HuH-7 (cell line): ENCODE measurements at regions not wholly inside any gene's neighbourhood (a gene's known extent, or its start where the extent isn't known, plus 50 kb on each side); places are given as distances from the start of the nearest gene placed in this dataset.

Source experiments
- DNase-seq: peaks from one replicate; pipeline ENCODE4 v3.0.0; 2011; ENCODE audit warnings: low spot score

DNA sequence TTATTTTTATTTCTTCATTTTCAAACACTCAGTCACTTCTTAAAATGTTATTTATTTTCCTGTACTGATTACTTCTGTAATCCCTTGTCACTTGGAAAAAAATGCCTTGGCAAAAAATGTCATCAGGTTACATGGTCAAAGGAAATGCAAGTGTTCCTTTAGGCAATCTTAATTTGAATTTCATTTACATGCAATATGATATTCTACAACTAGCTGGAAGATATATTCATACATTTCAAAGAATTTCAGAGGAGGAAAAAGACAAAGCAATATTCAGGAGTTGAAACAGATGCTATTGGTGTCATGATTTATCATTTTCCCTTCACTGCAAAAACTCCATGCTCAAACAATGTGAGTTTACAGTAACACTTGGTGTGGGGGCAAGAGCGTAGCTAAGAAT lies 1316.6 kb downstream of the FSTL5 start:
- DNase-seq = no peak

DNA sequence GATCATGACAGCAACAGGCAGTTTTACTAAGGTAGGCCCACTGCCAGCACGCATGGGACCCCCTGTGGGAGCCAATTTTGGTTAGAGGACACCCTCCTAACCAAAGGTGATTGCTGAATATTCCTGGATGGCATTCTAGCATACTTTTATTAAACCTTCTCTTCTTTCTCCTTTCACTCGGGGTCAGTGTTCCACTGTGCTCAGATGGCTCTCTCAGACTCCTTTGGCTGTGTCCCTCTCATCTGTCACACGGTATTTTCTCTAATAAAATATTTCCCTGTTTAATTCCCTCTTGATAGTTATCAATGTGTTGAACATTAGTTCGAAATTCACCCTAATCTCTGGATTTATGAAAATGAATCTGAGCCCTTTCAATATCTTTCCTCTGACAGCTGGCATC lies 1315.3 kb downstream of the FSTL5 start:
- DNase-seq = no peak

DNA sequence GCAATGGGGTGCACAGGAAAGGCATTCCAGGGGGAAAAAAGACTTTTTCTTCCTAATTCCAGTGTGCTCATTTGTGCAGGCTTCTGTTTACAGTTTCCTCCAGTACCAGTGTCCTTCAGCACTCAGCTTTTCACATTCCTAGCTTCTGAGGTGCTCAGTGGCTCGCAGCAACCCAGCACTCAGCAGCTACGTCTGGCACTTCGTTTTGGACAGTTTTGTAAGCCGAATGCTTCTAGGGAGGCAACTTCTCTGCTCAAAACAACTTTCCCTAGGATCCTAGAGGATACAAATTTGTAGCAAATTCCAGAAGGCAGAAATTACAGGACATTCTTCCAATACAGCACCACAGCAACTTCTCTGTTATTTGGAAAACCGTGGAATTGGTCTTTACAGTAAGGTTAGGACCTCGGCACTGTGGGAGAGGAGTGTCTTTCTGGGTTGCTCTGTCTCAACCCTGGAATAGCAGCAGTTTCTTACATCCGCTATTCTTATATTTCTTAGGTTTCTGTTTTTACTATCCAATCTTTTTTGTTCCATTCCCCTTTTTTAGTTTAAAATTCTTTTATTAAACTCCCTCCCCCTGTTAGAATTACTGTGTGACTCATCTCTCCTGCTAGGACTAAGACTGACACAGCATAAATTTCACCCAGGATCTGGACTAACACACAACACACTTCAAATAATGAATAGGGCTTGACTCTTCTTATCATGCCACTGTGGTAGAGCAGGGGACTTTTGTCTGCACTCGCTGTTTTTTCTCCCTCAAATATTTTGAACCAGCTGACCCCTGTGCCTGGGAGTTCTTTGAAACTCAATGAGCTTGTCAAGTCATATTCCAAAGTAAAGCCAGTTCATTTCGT lies 1314.7 kb downstream of the FSTL5 start:
- no peak for DNase-seq

DNA sequence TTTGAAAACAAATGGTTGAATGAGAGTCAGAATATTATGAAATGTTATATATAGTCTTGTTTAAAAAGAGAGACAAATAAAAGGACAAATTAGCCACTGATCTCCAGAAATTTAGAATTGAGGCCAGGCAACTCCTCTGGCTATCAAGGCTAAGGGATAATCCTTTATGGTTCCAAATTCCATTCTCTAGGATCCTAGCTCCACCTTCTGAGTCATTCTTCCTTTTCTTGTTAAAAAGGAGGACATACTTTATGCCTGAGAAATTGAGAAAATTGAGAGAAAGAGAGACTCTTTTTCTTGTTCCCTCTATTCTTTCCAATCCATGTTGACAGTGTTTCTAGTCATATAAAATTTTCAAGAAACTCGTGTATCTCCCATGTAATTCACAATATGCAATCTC lies 1299.5 kb downstream of the FSTL5 start:
- DNase-seq = no peak

DNA sequence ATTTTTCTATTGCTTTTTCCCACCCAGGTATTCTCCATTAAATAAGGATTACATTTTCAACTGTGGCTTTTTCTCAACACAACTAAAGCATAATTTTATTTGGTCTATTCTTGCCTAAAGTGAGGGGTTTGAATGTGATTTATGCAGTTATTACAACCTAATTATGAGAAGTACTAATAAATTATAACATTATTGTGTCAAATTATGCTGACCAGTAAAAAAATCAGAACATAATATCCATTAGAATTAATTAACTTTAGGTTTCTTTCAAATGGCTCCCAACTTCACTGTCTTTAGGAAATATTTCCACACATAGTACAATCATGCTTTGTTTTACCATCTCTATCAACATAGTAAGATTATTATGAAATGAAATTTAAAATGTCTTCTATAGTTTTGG lies 1293.9 kb downstream of the FSTL5 start:
- no peak for DNase-seq

DNA sequence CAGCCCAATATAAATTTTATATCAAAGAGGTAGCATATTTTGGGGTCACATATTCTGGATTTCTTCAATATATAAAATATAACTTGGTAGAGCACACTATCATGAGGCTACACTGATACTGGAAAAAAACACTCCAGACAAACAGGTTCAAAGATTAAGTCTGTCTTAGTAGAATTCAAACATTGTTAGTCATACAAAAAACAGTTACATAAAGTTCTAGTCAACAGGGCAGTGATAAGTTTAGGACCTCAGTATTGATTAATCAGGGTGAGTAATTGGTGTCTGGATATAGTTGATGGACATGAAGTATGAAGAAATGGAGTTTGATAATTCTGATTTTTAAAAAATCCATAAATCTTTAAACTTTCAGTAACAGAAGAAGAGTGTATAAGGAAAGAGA lies 1291.3 kb downstream of the FSTL5 start:
- DNase-seq = no peak

DNA sequence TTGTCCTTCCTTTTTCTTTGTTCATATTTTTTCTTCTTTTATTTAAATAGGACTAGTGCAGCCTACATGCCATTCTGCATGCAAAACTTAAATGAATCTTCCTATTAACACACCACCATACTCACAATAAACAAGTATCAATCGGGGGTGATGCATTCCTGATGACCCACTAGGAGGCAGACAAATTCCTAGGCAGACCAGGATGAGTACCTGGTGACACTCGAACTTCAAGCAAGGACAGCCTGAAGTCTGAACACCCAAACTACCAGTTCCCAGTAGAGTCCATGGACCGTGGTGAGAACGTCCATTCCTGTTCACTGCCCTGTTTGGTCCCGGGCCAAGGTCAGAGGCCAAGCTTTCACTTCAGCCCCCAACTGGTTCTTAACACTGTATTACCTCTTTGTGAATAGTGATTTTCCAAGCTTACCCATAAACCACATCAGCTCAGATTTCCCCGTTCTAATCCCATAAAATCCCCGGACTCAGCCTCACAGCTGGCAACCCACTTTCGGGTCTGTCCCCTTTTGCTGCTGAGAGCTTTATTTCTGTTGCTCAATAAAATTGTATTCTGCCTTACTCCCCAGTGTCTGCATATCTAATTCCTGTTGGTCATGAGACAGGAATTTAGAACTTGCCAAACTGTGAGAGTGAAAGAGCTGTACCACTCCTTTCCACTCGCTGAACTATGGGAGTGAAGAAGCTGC lies 1286.6 kb downstream of the FSTL5 start:
- no peak for DNase-seq

DNA sequence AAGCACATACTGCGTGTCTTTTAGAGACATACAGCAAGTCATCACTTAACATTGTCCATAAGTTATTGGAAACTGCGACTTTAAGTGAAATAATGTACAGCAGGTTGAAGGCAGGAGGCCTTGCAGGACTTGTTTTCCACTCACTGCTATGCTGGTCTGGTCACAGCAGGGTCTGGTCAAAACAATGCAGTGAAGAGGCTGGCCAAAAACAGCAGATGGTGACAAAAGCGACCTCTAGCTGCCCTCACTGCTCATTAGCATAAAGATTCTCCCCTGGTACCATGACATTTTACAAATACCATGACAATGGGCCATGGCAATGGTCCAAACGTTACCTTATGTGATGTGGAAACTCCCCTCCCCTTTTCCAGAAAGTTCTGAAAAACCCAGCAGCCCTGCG lies 1283.6 kb downstream of the FSTL5 start:
- DNase-seq = no peak

DNA sequence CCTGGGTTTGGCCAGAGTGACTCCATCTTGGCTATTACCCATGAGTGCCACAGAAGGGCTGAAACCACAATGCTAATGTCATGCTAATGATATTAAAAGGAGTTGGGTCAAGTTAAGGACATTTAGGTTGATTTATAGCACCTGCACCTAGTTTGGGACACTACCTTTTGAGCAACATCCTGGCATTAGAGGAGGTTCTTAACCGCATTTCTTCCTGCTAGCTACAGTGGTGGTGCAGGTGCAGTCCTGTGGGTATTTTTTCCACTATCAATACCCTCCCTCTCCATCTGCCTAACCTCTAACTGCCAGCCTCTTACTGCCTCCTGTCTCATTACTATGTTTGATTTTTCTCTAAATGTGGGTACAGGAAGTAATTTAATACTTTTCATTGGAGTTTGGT lies 1276.1 kb downstream of the FSTL5 start:
- no peak for DNase-seq

DNA sequence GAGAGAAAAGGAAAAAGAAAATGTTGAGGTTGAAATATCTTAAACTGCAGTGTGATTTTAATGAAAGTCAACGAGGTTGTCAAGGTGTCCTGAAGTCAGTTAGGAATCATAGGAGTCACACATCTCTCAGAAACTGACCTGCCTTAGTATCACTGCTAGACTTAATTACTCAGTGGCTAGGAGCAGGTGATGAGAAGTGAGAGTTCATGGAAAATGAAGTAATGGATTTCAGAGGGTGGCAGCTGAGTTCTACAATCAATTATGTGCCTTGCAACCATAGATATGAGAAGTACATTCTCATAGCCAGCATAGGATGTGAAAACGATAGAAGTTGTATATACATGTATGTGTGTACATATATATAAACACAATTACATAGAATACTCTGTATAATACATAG lies 1269.7 kb downstream of the FSTL5 start:
- no peak for DNase-seq

DNA sequence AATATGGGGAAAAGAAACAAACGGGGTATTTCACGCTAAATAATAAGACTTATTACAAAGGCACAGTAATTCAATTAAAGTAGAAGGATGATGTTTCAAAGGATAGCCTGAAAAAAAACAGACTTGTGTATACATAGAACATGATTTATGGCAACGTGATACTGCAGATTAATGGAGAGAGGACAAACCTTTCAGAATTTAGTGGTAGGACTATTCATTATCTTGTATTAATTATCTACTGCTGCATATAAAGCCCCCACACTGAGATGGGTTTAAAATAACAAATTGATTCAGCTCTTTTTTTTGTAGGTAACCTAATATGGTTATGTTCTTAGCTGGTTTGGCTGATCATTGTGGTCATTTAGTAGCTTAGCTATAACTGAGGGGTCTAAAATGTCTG lies 1269.0 kb downstream of the FSTL5 start:
- no peak for DNase-seq

DNA sequence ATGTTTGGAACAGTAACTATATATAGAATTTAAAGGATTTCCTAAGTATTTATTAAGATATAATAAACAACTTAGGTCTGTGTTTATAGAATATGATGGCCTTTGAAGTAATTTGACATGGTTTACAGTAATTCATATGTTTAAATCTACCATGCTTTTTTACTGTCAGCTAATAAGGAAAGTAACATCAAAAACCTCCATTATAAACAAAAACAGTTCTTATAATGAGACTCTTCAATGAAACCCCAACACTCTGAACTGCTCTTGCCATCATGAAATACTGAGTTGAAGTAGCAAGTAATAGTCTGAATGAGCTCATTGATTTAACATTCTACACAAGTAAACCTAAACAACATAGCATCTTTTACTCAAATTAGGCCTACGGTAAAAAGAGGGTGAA lies 1236.5 kb downstream of the FSTL5 start:
- no peak for DNase-seq

DNA sequence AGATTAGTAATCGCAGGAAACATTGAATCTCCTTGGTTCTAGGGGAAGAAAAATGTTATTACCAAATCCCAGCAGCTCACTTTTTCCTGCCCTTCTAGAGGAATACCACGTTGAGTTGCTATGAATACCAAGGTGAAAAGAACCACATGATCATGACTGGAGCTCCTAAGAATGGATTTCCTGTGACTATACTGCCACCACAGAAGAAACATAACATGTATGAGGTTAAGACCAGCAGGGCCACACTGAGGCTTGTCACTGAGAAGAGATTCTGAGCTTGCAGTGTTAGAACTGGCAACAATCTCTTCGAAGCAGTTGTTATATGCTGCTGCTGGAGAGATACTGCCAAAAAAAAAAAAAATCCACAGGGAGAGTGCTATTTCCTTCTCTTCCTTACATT lies 1235.3 kb downstream of the FSTL5 start:
- DNase-seq = no peak

DNA sequence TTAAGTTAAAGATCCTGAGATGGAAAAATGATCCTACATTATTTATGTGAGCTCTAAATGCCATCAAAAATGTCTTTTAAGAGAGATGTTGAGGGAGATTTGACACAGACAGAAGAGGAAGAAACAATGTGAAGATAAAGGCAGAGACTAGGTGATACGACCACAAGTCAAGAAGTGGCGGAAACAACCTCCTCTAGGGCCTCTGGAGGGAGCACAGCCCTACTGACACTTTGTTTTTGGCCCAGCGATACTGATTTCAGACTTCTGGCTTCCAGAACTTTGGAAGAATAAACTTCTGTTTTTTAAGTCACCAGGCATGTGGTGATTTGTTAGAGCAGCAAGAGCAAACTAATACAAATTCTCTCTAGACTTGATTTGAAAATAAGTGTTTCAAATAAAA lies 1216.1 kb downstream of the FSTL5 start:
- DNase-seq = no peak

DNA sequence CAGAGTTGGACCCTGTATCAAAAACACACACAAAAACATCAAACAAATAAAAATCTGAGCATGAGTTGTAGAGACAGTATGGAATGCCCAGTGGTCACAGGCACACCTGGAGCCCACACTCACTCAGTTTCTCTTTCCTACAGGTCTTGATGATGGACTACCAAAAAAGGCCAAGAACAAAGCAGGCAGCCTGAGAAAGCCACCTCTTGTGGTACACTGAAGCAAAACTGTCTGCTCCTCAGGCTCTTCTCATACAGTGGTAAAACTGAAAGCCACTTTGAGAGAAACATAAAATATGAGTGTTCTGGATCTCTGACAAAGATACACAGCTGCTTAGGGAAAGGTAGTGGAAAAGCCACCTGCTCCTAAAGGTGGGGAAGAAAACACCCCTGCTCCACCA lies 1206.9 kb downstream of the FSTL5 start:
- no peak for DNase-seq

DNA sequence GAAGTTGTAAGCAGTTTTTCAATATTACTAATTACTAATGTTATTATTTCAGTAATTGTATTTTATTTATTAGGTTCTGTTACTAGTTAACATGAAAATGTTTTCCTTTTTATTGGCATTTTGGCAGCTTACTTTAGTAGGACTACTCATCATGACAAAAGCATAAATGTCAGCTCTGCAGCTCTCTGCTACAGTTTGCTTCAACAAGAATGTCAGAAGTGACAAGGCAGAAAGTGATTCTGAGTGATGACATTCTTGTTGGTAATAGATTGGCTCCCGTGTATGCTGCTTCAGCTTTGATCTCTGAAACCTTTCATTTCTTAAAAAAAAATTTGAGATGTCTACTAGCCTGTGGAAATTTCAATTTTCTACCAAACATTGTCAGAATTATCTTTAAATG lies 1193.9 kb downstream of the FSTL5 start:
- DNase-seq = no peak

DNA sequence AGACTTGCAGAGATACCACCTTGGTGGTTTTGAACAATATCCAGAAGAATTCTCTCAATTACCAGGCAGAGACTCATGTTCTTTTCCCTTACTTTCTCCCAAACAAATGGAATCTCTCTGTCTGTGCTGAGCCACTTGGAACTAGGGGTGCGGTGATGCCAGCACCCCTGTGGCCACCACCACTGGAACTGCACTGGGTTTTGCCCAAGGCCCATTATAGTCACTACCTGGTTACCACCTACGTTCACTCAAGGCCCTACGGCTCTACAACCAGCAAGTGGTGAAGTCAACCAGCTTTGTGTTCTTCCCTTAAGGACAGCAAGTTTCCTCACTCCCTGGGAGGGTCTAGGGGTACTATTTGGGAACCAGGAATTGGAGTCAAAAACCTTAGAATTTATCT lies 1183.7 kb downstream of the FSTL5 start:
- no peak for DNase-seq

DNA sequence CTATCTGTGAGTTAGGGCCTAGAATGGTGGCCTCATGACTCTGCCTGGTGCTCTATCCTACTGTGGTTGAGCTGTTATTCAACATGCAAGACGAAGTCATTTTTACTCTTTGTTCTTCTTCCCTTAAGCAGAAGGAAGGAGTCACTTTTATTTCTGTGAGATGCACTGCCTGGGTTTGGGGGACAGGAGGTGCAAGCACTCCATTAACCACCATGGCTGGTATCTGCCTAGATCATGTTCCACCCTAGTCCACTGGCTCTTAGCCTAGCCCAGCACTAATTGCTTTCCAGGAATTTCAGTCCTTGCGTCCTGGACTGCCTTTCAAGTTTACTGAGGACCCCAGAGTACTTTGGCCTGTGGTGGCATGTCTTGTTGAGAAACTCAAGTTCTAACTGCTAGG lies 1182.7 kb downstream of the FSTL5 start:
- DNase-seq = no peak

DNA sequence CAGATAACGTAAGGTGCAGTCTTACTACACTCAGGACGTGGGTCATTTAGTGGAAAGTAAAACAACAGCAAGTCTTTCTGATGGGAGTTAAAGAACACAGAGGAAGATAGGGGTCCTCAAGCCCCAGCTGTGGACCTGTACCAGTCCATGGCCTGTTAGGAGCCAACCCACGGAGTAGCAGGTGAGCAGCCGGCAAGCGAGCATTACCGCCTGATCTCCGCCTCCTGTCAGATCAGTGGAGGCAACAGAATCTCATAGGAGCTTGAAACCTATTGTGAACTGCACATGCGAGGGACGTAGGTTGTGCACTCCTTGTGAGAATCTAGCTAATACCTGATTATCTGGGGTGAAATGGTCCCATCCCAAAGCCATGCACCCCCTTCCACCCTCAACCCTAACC lies 1180.8 kb downstream of the FSTL5 start:
- no peak for DNase-seq

DNA sequence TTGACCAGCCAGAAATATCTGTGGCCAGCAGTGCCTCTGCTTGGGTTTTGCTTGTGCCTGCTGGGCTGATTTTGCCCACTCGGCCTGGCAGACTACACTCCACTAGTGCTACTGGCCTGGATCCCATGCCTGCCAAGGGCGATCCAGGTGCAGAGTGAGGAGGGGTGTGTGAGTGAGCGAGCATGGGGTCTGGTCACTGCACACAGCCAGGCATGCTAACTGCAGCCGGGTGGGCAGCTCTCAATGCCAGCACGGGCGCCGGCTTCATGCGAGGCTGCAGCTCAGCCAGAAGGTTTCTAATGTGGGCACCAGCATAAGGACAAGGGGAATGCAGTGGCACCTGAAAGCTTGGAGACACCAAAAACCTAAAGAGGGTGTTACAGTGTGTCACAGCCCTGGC lies 1161.4 kb downstream of the FSTL5 start:
- no peak for DNase-seq

DNA sequence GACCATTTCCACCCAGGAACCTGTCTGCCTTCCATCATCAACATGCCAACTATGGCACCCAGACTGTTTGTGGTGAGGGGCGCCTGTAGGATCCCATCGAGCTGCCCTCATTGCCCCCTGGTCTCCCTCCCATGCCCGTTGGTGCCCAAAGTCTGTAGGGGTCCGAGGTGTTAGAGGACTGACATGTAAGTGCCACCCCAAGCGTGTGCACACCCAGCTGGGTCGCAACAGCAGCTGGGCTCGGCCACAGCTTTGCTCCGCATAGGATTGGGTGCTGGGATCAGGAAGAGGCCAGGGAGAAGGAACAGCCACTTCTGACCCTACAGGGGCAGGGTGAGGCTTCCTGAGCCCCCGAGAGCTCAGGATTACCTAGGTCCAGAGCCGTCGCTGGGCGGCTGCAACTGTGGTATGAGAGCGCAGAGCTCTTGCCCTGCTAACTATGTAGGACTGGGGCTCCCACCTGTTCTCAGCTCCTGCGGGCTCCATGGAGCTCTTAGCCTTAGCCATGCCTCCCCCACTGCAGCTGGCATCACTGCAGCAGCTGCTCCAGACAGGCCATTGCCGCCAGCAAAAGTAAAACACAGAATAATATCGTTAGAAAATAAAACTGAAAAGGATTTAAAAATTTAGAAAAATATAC lies 1160.3 kb downstream of the FSTL5 start:
- DNase-seq = no peak

DNA sequence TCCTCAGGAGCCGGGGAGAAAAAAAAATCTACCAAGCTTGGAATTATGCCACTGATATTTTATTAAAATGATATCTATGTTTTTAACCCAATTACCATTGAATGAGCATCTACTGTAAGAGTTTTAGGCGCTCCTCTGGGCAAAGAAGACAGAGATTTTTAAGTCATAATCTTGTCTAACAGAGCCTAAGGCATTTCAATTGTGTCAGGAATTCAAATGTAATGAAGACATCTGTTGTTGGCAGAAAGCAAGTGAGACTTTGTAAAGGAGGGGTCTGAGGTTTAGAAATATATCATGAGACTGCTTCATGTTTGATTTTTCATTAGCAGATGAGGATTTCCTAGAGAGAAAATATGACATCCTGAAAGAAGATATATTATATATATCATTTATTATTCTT lies 1158.1 kb downstream of the FSTL5 start:
- DNase-seq = no peak

DNA sequence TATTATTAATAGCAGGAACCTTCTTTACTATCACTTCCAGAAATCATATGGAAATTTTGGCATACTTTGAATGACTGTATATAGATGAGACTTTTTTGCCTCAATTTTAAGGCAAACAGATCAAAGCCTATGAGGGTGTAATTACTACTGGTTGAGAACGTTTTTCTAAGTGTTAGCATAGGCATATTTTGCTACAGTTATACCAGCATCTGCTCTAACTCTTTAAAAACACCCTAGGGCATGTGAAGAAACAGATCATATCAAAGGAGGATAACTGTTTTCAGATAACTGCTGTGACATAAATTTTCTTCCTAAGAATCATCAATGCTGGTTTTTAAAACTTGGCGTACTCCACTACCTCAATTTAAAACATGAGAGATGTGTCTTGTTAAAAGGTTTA lies 1155.3 kb downstream of the FSTL5 start:
- no peak for DNase-seq
